ENCODE measurements at regions not wholly inside any gene's neighbourhood (a gene's known extent, or its start where the extent isn't known, plus 50 kb on each side); places are given as distances from the start of the nearest gene placed in this dataset.
"Not testable (repeated sequence)": the region's sequence is repeated elsewhere in the genome, so short reads cannot be mapped to it uniquely, and the experiment has no call there.

- DNase-seq = no peak
Measured at GRCh38 chr11:92168936-92169335, 55.7 kb upstream of the FAT3 start.

- no peak for DNase-seq
Measured at GRCh38 chr11:92167571-92167970, 57.0 kb upstream of the FAT3 start.

- DNase-seq = no peak
Measured at GRCh38 chr11:92166335-92166734, 58.3 kb upstream of the FAT3 start.

GRCh38 chr11:92163879-92164278 is 60.7 kb upstream of the FAT3 start:
- no peak for DNase-seq

GRCh38 chr11:92162776-92163175 is 61.8 kb upstream of the FAT3 start:
- no peak for DNase-seq

GRCh38 chr11:92159931-92160330 is 64.7 kb upstream of the FAT3 start:
- DNase-seq = no peak

- not testable (repeated sequence) for DNase-seq
Measured at GRCh38 chr11:92157390-92157789, 67.2 kb upstream of the FAT3 start.

- no peak for DNase-seq
Measured at GRCh38 chr11:92154611-92155010, 70.0 kb upstream of the FAT3 start.

- DNase-seq = no peak
Measured at GRCh38 chr11:92154110-92154509, 70.5 kb upstream of the FAT3 start.

GRCh38 chr11:92153542-92153941 is 71.1 kb upstream of the FAT3 start:
- DNase-seq = no peak

GRCh38 chr11:92152245-92152644 is 72.4 kb upstream of the FAT3 start:
- no peak for DNase-seq

- DNase-seq = no peak
Measured at GRCh38 chr11:92149996-92150395, 74.6 kb upstream of the FAT3 start.

GRCh38 chr11:92141725-92142124 is 82.9 kb upstream of the FAT3 start:
- no peak for DNase-seq

GRCh38 chr11:92141159-92141558 is 83.5 kb upstream of the FAT3 start:
- DNase-seq = no peak

GRCh38 chr11:92140021-92140420 is 84.6 kb upstream of the FAT3 start:
- no peak for DNase-seq

- DNase-seq = no peak
Measured at GRCh38 chr11:92138296-92138695, 86.3 kb upstream of the FAT3 start.

- DNase-seq = no peak
Measured at GRCh38 chr11:92137747-92138146, 86.9 kb upstream of the FAT3 start.

- DNase-seq = no peak
Measured at GRCh38 chr11:92136797-92137196, 87.8 kb upstream of the FAT3 start.

- no peak for DNase-seq
Measured at GRCh38 chr11:92131289-92131865, 93.2 kb upstream of the FAT3 start.

GRCh38 chr11:92130421-92130831 is 94.2 kb upstream of the FAT3 start:
- DNase-seq = no peak

- DNase-seq = no peak
Measured at GRCh38 chr11:92129811-92130210, 94.8 kb upstream of the FAT3 start.

GRCh38 chr11:92128026-92128425 is 96.6 kb upstream of the FAT3 start:
- DNase-seq = no peak

GRCh38 chr11:92125321-92125720 is 99.3 kb upstream of the FAT3 start:
- DNase-seq = no peak

- no peak for DNase-seq
Measured at GRCh38 chr11:92123540-92123939, 101.1 kb upstream of the FAT3 start.

- DNase-seq = no peak
Measured at GRCh38 chr11:92122561-92122960, 102.1 kb upstream of the FAT3 start.

- DNase-seq = no peak
Measured at GRCh38 chr11:92111287-92111686, 113.3 kb upstream of the FAT3 start.
